ENCODE measurements at regions not wholly inside any gene's neighbourhood (a gene's known extent, or its start where the extent isn't known, plus 50 kb on each side); places are given as distances from the start of the nearest gene placed in this dataset.

- DNase-seq, result no peak
These were observed 93.9 kb downstream of the RHOB start for GRCh38 chr2:20540587-20541293.

- no peak for DNase-seq
These were observed 94.4 kb downstream of the RHOB start for GRCh38 chr2:20541294-20541640.

- peak in 1 of 2 experiments; percentile 12 for DNase-seq
These were observed 94.8 kb downstream of the RHOB start for GRCh38 chr2:20541651-20542050.

- no peak for DNase-seq
These were observed 95.4 kb downstream of the RHOB start for GRCh38 chr2:20542269-20542668.

- DNase-seq, result peak in 1 of 2 experiments; percentile 68
These were observed 96.0 kb downstream of the RHOB start for GRCh38 chr2:20542746-20543468.

- peak; percentile 21 to 77 for DNase-seq
These were observed 96.7 kb downstream of the RHOB start for GRCh38 chr2:20543469-20544152.

- DNase-seq, result peak; percentile 40 to 45
These were observed 97.4 kb downstream of the RHOB start for GRCh38 chr2:20544153-20544747.

- no peak for DNase-seq
These were observed 101.8 kb downstream of the HS1BP3 start for GRCh38 chr2:20549144-20549543.

- no peak for DNase-seq
These were observed 101.1 kb downstream of the HS1BP3 start for GRCh38 chr2:20549691-20550348.

GRCh38 chr2:20551260-20551944, 99.5 kb downstream of the HS1BP3 start:
- DNase-seq, result no peak

- no peak for DNase-seq
These were observed 99.0 kb downstream of the HS1BP3 start for GRCh38 chr2:20551945-20552328.

- DNase-seq, result no peak
These were observed 98.1 kb downstream of the HS1BP3 start for GRCh38 chr2:20552847-20553246.

GRCh38 chr2:20553580-20553979, 97.3 kb downstream of the HS1BP3 start:
- DNase-seq, result no peak

- no peak for DNase-seq
These were observed 94.9 kb downstream of the HS1BP3 start for GRCh38 chr2:20555954-20556353.

- DNase-seq, result no peak
These were observed 94.1 kb downstream of the HS1BP3 start for GRCh38 chr2:20556756-20557155.

GRCh38 chr2:20557226-20557625, 93.7 kb downstream of the HS1BP3 start:
- no peak for DNase-seq

- DNase-seq, result no peak
These were observed 93.3 kb downstream of the HS1BP3 start for GRCh38 chr2:20557635-20558034.

GRCh38 chr2:20558391-20559150, 92.3 kb downstream of the HS1BP3 start:
- DNase-seq, result no peak

- no peak for DNase-seq
These were observed 91.6 kb downstream of the HS1BP3 start for GRCh38 chr2:20559277-20559676.

- no peak for DNase-seq
These were observed 90.9 kb downstream of the HS1BP3 start for GRCh38 chr2:20560011-20560410.

- no peak for DNase-seq
These were observed 89.8 kb downstream of the HS1BP3 start for GRCh38 chr2:20560891-20561636.

Measured in NCI-H187 (cell line).